Neural cell (in vitro differentiated cells): ENCODE measurements at regions not wholly inside any gene's neighbourhood (a gene's known extent, or its start where the extent isn't known, plus 50 kb on each side); places are given as distances from the start of the nearest gene placed in this dataset.

Experiments used
- H2AFZ ChIP-seq: fragments of 200-600, 300-800 bp; sonication (generic), shearing (Covaris generic); 2 replicates; pipeline ENCODE4 v1.6.0; 2014; ENCODE audit warnings: low read depth, mild to moderate bottlenecking, antibody characterized with exemption, low read length, moderate library complexity
- H3F3A ChIP-seq: fragments of 200-600 bp; shearing (Covaris generic); 2 replicates; pipeline ENCODE4 v1.6.1; 2016; ENCODE audit warnings: mild to moderate bottlenecking, moderate library complexity, mixed read lengths, antibody characterized with exemption, low read length; ENCODE audit not compliant: insufficient read depth, poor library complexity, severe bottlenecking
- H3K27ac ChIP-seq: fragments of 200-600, 300-800 bp; sonication (generic), shearing (Covaris generic); 2 replicates; pipeline ENCODE4 v1.5.1; 2014; ENCODE audit warnings: mild to moderate bottlenecking, low read length, moderate library complexity
- H3K27me3 ChIP-seq: fragments of 300-800, 200-600 bp; sonication (generic), shearing (Covaris generic); 2 replicates; pipeline ENCODE4 v1.6.0; 2014; ENCODE audit warnings: mild to moderate bottlenecking, low read depth, low read length, moderate library complexity; ENCODE audit not compliant: insufficient read depth
- H3K36me3 ChIP-seq: fragments of 300-800, 200-600 bp; sonication (generic), shearing (Covaris generic); 2 replicates; pipeline ENCODE4 v1.5.1; 2014; ENCODE audit warnings: mild to moderate bottlenecking, antibody characterized with exemption, low read length, moderate library complexity; ENCODE audit not compliant: insufficient read depth
- H3K4me2 ChIP-seq: fragments of 300-800, 200-600 bp; sonication (generic), shearing (Covaris generic); 2 replicates; pipeline ENCODE4 v1.6.0; 2014; ENCODE audit warnings: mild to moderate bottlenecking, low read length
- H3K4me3 ChIP-seq: fragments of 300-800, 200-600 bp; sonication (generic), shearing (Covaris generic); 2 replicates; pipeline ENCODE4 v1.5.1; 2014; ENCODE audit warnings: mild to moderate bottlenecking, low read length, moderate library complexity
- H3K79me2 ChIP-seq: fragments of 200-600 bp; shearing (Covaris generic); replicated peaks from 2 replicates; pipeline ENCODE4 v1.6.0; 2014; ENCODE audit warnings: mild to moderate bottlenecking, low read length, moderate library complexity; ENCODE audit not compliant: insufficient read depth
- H3K9ac ChIP-seq: fragments of 300-800, 200-600 bp; sonication (generic), shearing (Covaris generic); 2 replicates; pipeline ENCODE4 v1.6.1; 2016; ENCODE audit warnings: mild to moderate bottlenecking, low read length, mixed read lengths
- H3K9me2 ChIP-seq: fragments of 200-600 bp; shearing (Covaris generic); 2 replicates; pipeline ENCODE4 v1.6.1; 2016; ENCODE audit warnings: mild to moderate bottlenecking, low read length, mixed read lengths; ENCODE audit not compliant: insufficient read depth
- H3K9me3 ChIP-seq: fragments of 200-600, 300-800 bp; sonication (generic), shearing (Covaris generic); 2 replicates; pipeline ENCODE4 v1.6.1; 2016; ENCODE audit warnings: mild to moderate bottlenecking, mixed run types, low read length, moderate library complexity, mixed read lengths
- H4K20me1 ChIP-seq: fragments of 200-600 bp; shearing (Covaris generic); 2 replicates; pipeline ENCODE4 v1.6.1; 2016; ENCODE audit warnings: mild to moderate bottlenecking, mixed run types; ENCODE audit not compliant: insufficient read depth
- EP300 ChIP-seq: fragments of 450-650 bp; conservative IDR thresholded peaks from 2 replicates; pipeline ENCODE4 v1.6.1; 2014; ENCODE audit warnings: antibody characterized with exemption, mild to moderate bottlenecking, moderate library complexity; ENCODE audit not compliant: poor library complexity, severe bottlenecking
- EZH2 ChIP-seq: fragments of 200-600, 300-800 bp; shearing (Covaris generic), sonication (generic); IDR thresholded peaks from 2 replicates; pipeline ENCODE4 v1.6.1; 2014; ENCODE audit warnings: antibody characterized with exemption, low read length, borderline replicate concordance, mild to moderate bottlenecking; ENCODE audit not compliant: insufficient read depth, poor library complexity, severe bottlenecking
- MXI1 ChIP-seq: fragments of 450-650 bp; conservative IDR thresholded peaks from 2 replicates; pipeline ENCODE4 v1.6.1; 2014; ENCODE audit warnings: antibody characterized with exemption, mild to moderate bottlenecking; ENCODE audit not compliant: poor library complexity, severe bottlenecking
- POLR2AphosphoS5 ChIP-seq: IDR thresholded peaks from 2 replicates; pipeline ENCODE4 v1.6.1; 2012
- RAD21 ChIP-seq: fragments of 450-650 bp; conservative IDR thresholded peaks from 2 replicates; pipeline ENCODE4 v1.6.1; 2014; ENCODE audit warnings: antibody characterized with exemption, mild to moderate bottlenecking, moderate library complexity
- SMC3 ChIP-seq: fragments of 450-650 bp; conservative IDR thresholded peaks from 2 replicates; pipeline ENCODE4 v1.6.1; 2014; ENCODE audit warnings: antibody characterized with exemption, mild to moderate bottlenecking, moderate library complexity; ENCODE audit not compliant: poor library complexity
- TAF1 ChIP-seq: IDR thresholded peaks from 2 replicates; pipeline ENCODE4 v1.6.1; 2012; ENCODE audit warnings: low read depth
- TF ChIP-seq, protein P1 (sequence below): IDR thresholded peaks from 2 replicates; pipeline ENCODE4 v1.6.1; 2012; ENCODE audit warnings: borderline replicate concordance
- TF ChIP-seq, protein P2 (sequence below): fragments of 450-650 bp; IDR thresholded peaks from 2 replicates; pipeline ENCODE4 v1.5.1; 2014; ENCODE audit warnings: antibody characterized with exemption, mild to moderate bottlenecking, moderate library complexity; ENCODE audit not compliant: poor library complexity, severe bottlenecking

DNA sequence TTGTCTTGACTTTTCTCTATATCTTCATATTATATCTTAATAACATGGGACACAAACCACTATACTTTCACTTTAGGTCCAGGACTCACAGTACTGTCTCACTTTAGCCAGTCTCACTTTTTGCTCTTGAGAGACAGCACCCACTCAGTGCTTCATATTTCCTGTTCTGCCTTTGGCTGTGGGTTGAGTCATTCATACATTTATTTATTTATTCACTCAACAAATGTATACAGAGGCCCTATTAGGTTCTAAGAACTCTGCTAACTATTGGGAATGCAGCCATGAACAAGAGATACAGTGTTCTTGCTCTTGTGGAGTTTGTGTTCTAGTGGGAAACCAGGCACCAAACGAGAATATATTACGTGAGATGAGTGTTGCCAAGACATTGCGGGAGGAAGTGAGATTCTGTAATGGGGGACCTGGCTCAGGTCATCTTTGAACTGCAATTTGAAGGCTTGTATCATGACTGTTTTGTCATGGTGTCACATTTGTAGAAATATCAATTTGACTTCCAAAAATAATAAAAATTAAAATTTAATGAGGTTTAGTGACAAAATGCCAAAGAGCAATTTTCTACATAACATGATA, 190.1 kb downstream of the SDHAF3 start:
- no peak overlapping the region for H2AFZ ChIP-seq
- no peaks in the 10 kb centered on the region for H3K79me2 ChIP-seq
- no peaks in the 10 kb centered on the region for H3K9me2 ChIP-seq
- H3K27me3 ChIP-seq: no peaks in the 10 kb centered on the region
- H4K20me1 ChIP-seq: no peaks in the 10 kb centered on the region
- H3K9me3 ChIP-seq: no peaks in the 10 kb centered on the region
- TF ChIP-seq POLR2AphosphoS5: no peak
- H3K9ac ChIP-seq: no peak overlapping the region
- no peak overlapping the region for H3K4me2 ChIP-seq
- H3K4me3 ChIP-seq: no peak overlapping the region
- no peaks in the 10 kb centered on the region for H3F3A ChIP-seq
- no peak overlapping the region for H3K27ac ChIP-seq
- no peaks in the 10 kb centered on the region for H3K36me3 ChIP-seq

DNA sequence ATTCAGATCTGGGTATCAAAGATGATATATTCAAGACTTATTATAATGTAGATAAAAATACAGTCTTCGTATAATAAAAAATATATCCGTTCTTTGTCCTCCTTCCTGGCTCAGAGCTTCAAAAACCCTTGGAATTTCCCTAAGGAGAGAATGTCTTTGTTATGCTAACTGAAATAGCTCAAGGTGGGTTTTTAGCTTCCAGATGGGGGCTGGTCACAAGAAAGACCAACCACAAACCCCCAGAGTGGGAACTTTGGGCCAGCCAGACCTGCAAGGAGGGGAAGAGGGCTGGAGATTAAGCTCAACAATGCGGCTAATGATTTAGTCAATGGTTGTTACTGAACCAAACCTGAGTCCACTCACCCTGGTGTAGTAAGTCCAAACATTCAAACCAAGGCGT, 196.4 kb downstream of the SDHAF3 start:
- no peak overlapping the region for H3K9ac ChIP-seq
- no peak for TF ChIP-seq SMC3
- TF ChIP-seq EP300: no peak
- TF ChIP-seq, protein P1, sequence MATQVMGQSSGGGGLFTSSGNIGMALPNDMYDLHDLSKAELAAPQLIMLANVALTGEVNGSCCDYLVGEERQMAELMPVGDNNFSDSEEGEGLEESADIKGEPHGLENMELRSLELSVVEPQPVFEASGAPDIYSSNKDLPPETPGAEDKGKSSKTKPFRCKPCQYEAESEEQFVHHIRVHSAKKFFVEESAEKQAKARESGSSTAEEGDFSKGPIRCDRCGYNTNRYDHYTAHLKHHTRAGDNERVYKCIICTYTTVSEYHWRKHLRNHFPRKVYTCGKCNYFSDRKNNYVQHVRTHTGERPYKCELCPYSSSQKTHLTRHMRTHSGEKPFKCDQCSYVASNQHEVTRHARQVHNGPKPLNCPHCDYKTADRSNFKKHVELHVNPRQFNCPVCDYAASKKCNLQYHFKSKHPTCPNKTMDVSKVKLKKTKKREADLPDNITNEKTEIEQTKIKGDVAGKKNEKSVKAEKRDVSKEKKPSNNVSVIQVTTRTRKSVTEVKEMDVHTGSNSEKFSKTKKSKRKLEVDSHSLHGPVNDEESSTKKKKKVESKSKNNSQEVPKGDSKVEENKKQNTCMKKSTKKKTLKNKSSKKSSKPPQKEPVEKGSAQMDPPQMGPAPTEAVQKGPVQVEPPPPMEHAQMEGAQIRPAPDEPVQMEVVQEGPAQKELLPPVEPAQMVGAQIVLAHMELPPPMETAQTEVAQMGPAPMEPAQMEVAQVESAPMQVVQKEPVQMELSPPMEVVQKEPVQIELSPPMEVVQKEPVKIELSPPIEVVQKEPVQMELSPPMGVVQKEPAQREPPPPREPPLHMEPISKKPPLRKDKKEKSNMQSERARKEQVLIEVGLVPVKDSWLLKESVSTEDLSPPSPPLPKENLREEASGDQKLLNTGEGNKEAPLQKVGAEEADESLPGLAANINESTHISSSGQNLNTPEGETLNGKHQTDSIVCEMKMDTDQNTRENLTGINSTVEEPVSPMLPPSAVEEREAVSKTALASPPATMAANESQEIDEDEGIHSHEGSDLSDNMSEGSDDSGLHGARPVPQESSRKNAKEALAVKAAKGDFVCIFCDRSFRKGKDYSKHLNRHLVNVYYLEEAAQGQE: no peak
- TF ChIP-seq TAF1: no peak
- TF ChIP-seq MXI1: no peak
- no peak for TF ChIP-seq EZH2
- no peak for TF ChIP-seq RAD21
- TF ChIP-seq, protein P2, sequence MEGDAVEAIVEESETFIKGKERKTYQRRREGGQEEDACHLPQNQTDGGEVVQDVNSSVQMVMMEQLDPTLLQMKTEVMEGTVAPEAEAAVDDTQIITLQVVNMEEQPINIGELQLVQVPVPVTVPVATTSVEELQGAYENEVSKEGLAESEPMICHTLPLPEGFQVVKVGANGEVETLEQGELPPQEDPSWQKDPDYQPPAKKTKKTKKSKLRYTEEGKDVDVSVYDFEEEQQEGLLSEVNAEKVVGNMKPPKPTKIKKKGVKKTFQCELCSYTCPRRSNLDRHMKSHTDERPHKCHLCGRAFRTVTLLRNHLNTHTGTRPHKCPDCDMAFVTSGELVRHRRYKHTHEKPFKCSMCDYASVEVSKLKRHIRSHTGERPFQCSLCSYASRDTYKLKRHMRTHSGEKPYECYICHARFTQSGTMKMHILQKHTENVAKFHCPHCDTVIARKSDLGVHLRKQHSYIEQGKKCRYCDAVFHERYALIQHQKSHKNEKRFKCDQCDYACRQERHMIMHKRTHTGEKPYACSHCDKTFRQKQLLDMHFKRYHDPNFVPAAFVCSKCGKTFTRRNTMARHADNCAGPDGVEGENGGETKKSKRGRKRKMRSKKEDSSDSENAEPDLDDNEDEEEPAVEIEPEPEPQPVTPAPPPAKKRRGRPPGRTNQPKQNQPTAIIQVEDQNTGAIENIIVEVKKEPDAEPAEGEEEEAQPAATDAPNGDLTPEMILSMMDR: no peak
- no peak for TF ChIP-seq POLR2AphosphoS5
- H3K4me3 ChIP-seq: no peak overlapping the region
- H3K27ac ChIP-seq: no peak overlapping the region
- no peak overlapping the region for H3K4me2 ChIP-seq
- H3K9me3 ChIP-seq: no peaks in the 10 kb centered on the region
- H2AFZ ChIP-seq: no peak overlapping the region
- H4K20me1 ChIP-seq: no peaks in the 10 kb centered on the region
- H3K9me2 ChIP-seq: no peaks in the 10 kb centered on the region
- H3F3A ChIP-seq: no peaks in the 10 kb centered on the region
- no peaks in the 10 kb centered on the region for H3K36me3 ChIP-seq
- no peaks in the 10 kb centered on the region for H3K79me2 ChIP-seq
- H3K27me3 ChIP-seq: no peaks in the 10 kb centered on the region

DNA sequence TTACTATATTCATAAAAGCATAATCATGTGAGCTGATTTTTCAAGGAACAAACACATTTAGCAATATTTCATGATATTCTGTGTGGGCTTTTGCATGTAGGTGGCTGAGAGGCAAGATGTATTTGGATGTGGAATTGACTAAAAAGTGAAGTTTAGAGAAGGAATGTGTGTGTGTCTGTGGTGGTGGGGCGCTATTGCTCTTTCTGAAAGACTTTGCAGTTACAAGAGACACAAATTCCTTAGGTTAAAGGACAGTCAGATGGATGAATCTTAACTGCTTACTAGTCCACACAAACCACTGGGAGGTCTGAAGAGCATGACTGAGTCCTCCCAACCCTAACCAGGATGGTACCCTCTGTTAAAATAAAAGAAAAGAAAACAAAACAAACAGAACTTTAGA, 200.1 kb downstream of the SDHAF3 start:
- Histone ChIP-seq H3K79me2 (no peaks in the 10 kb centered on the region), H3K27ac (no peak overlapping the region), H3K27me3 (no peaks in the 10 kb centered on the region), H3K4me3 (no peak overlapping the region), H3K36me3 (no peaks in the 10 kb centered on the region), H3F3A (no peaks in the 10 kb centered on the region), H4K20me1 (no peaks in the 10 kb centered on the region), H2AFZ (no peak overlapping the region), H3K9me2 (no peaks in the 10 kb centered on the region), H3K4me2 (no peak overlapping the region), H3K9ac (no peak overlapping the region), H3K9me3 (no peaks in the 10 kb centered on the region)
- no peak for TF ChIP-seq SMC3
- no peak for TF ChIP-seq MXI1
- TF ChIP-seq, protein P2: no peak
- no peak for TF ChIP-seq RAD21
- no peak for TF ChIP-seq EZH2
- TF ChIP-seq, protein P1: no peak
- TF ChIP-seq TAF1: no peak
- TF ChIP-seq POLR2AphosphoS5: no peak
- no peak for TF ChIP-seq EP300
